ENCODE measurements at regions not wholly inside any gene's neighbourhood (a gene's known extent, or its start where the extent isn't known, plus 50 kb on each side); places are given as distances from the start of the nearest gene placed in this dataset.

GRCh38 chr5:15073453-15073852 lies 201.9 kb upstream of the ANKH start:
- TF ChIP-seq CTCF (IDR thresholded peaks at IDR 0.05; ENCODE audit: low read depth, low read length, poor library complexity, severe bottlenecking) = no peak
- TF ChIP-seq EZH2phosphoT487 (IDR thresholded peaks at IDR 0.05; ENCODE audit: borderline replicate concordance, low read length) = no peak

Data from DOHH2 (cell line).